AG04450 (cell line): ENCODE measurements at regions not wholly inside any gene's neighbourhood (a gene's known extent, or its start where the extent isn't known, plus 50 kb on each side); places are given as distances from the start of the nearest gene placed in this dataset.

ENCODE experiments used
- CTCF ChIA-PET: fragments of 300-600, 350-600 bp; formaldehyde crosslinking; extraction: SDS; loops from one replicate; lab custom pipeline; 2022; ENCODE audit warnings: antibody characterized with exemption, inconsistent platforms; lab: Charles Lee
- POLR2A ChIA-PET: fragments of 350-600 bp; formaldehyde crosslinking; extraction: SDS; loops from one replicate; lab custom pipeline; 2021; ENCODE audit warnings: antibody characterized with exemption, inconsistent platforms; lab: Yijun Ruan, JAX
- DNase-seq: peaks from one replicate; pipeline ENCODE4 v3.0.0-alpha.2; 2011; ENCODE audit warnings: low read depth, low spot score
- H3K27ac ChIP-seq: one replicate; pipeline ENCODE4 v1.5.1; 2012; ENCODE audit warnings: low read depth, low read length, control low read depth
- H3K27me3 ChIP-seq: one replicate; pipeline ENCODE4 v1.6.0; 2012; ENCODE audit warnings: low read length; ENCODE audit not compliant: control insufficient read depth, insufficient read depth
- H3K4me3 ChIP-seq: 2 replicates; pipeline ENCODE4 v1.5.1; 2011; ENCODE audit warnings: mild to moderate bottlenecking, low read depth, low read length, control low read depth
- H3K9me3 ChIP-seq: 2 replicates; pipeline ENCODE4 v1.5.1; 2012; ENCODE audit warnings: low read length; ENCODE audit not compliant: control insufficient read depth, insufficient read depth
- CTCF ChIP-seq: IDR thresholded peaks from 2 replicates; pipeline ENCODE4 v1.5.1; 2011; ENCODE audit warnings: low read depth, low read length, control low read depth, inconsistent platforms

GRCh38 chr18:11309172-11309571, 159.8 kb upstream of the PIEZO2 start:
- peak; percentile 9; the same call in 1 of the 2 replicates for TF ChIP-seq CTCF
- H3K27ac ChIP-seq: no peak overlapping the region
- DNase-seq: no peak
- no peaks in the 10 kb centered on the region for H3K9me3 ChIP-seq
- no peaks in the 10 kb centered on the region for H3K27me3 ChIP-seq
- ChIA-PET POLR2A (no interaction called here), CTCF (interaction anchor here (2.7 kb wide), 1 partner anchor 244 kb away, joined by 21 read pairs; no protein-coding TSS in a partner anchor)
- H3K4me3 ChIP-seq: no peak overlapping the region

GRCh38 chr18:11308499-11308898, 159.1 kb upstream of the PIEZO2 start:
- H3K9me3 ChIP-seq: no peaks in the 10 kb centered on the region
- ChIA-PET POLR2A (no interaction called here), CTCF (interaction anchor here (1.6 to 2.7 kb wide), 2 partner anchors 210 to 245 kb away, joined by 5 to 21 read pairs; no protein-coding TSS in a partner anchor)
- no peak overlapping the region for H3K27ac ChIP-seq
- H3K27me3 ChIP-seq: no peaks in the 10 kb centered on the region
- H3K4me3 ChIP-seq: no peak overlapping the region
- no peak for DNase-seq
- TF ChIP-seq CTCF: no peak

GRCh38 chr18:11307716-11308115, 158.3 kb upstream of the PIEZO2 start:
- no peaks in the 10 kb centered on the region for H3K27me3 ChIP-seq
- H3K27ac ChIP-seq: no peak overlapping the region
- DNase-seq: no peak
- TF ChIP-seq CTCF: no peak
- H3K4me3 ChIP-seq: no peak overlapping the region
- ChIA-PET POLR2A (no interaction called here), CTCF (interaction anchor here (0.6 to 2.7 kb wide), 3 partner anchors 211 to 249 kb away, joined by 3 to 21 read pairs (median 5); no protein-coding TSS in a partner anchor)
- peaks cover 5% of the 10 kb centered on the region for H3K9me3 ChIP-seq

- peaks cover 6% of the 10 kb centered on the region for H3K9me3 ChIP-seq
- no peak overlapping the region for H3K4me3 ChIP-seq
- no peak overlapping the region for H3K27ac ChIP-seq
- no peak for DNase-seq
- ChIA-PET POLR2A (no interaction called here), CTCF (interaction anchor here (0.7 to 1.6 kb wide), 4 partner anchors 213 to 454 kb away, joined by 3 to 9 read pairs (median 3); no protein-coding TSS in a partner anchor)
- H3K27me3 ChIP-seq: no peaks in the 10 kb centered on the region
- no peak for TF ChIP-seq CTCF
Observed at GRCh38 chr18:11305507-11305906, 156.1 kb upstream of the PIEZO2 start.

GRCh38 chr18:11304928-11305327, 155.6 kb upstream of the PIEZO2 start:
- H3K9me3 ChIP-seq: peaks cover 6% of the 10 kb centered on the region
- H3K27me3 ChIP-seq: no peaks in the 10 kb centered on the region
- H3K4me3 ChIP-seq: no peak overlapping the region
- H3K27ac ChIP-seq: no peak overlapping the region
- no peak for TF ChIP-seq CTCF
- ChIA-PET POLR2A (no interaction called here), CTCF (interaction anchor here (0.7 kb wide), 1 partner anchor 214 kb away, joined by 3 read pairs; no protein-coding TSS in a partner anchor)
- DNase-seq: no peak
